Mesenchymal stem cell (in vitro differentiated cells and primary cell): ENCODE measurements at regions not wholly inside any gene's neighbourhood (a gene's known extent, or its start where the extent isn't known, plus 50 kb on each side); places are given as distances from the start of the nearest gene placed in this dataset.

Experiments used
- DNase-seq: peaks from one replicate; pipeline ENCODE4 v3.0.0-alpha.2; 2013
- H2AFZ ChIP-seq: one replicate; pipeline ENCODE4 v1.6.1; 2013; ENCODE audit warnings: low read depth, mild to moderate bottlenecking, control low read depth, inconsistent platforms, low read length, moderate library complexity
- H2AK5ac ChIP-seq: 2 replicates; pipeline ENCODE4 v1.6.1; 2013; ENCODE audit warnings: low read length, moderate library complexity, mild to moderate bottlenecking, inconsistent platforms; ENCODE audit not compliant: severe bottlenecking
- H2BK120ac ChIP-seq: one replicate; pipeline ENCODE4 v1.6.1; 2013; ENCODE audit warnings: low read depth, mild to moderate bottlenecking, inconsistent platforms, low read length, moderate library complexity
- H2BK12ac ChIP-seq, 2 experiments: one replicate each; pipeline ENCODE4 v1.6.1; 2013; ENCODE audit warnings: inconsistent platforms in 2 of 2, low read length in 2 of 2, mild to moderate bottlenecking in 2 of 2, moderate library complexity in 2 of 2, control low read depth in 1 of 2
- H2BK15ac ChIP-seq: one replicate; pipeline ENCODE4 v1.6.1; 2013; ENCODE audit warnings: mild to moderate bottlenecking, low read depth, inconsistent platforms; ENCODE audit not compliant: poor library complexity, severe bottlenecking
- H2BK5ac ChIP-seq: 2 replicates; pipeline ENCODE4 v1.6.1; 2013; ENCODE audit warnings: low read depth, mild to moderate bottlenecking, low read length, control low read depth, inconsistent platforms; ENCODE audit not compliant: poor library complexity, severe bottlenecking
- H3K14ac ChIP-seq, 2 experiments: one replicate each; pipeline ENCODE4 v1.6.1; 2013; ENCODE audit warnings: inconsistent platforms in 2 of 2, low read length in 2 of 2, control low read depth in 1 of 2, mild to moderate bottlenecking in 1 of 2, moderate library complexity in 1 of 2
- H3K18ac ChIP-seq, 2 experiments: one replicate each; pipeline ENCODE4 v1.6.1; 2013; ENCODE audit warnings: inconsistent platforms in 2 of 2, low read length in 2 of 2, control low read depth in 1 of 2, low read depth in 1 of 2, mild to moderate bottlenecking in 1 of 2
- H3K23ac ChIP-seq, 2 experiments: one replicate each; pipeline ENCODE4 v1.6.1; 2013; ENCODE audit warnings: inconsistent platforms in 2 of 2, low read length in 2 of 2, mild to moderate bottlenecking in 2 of 2, moderate library complexity in 2 of 2, control low read depth in 1 of 2
- H3K27ac ChIP-seq: 2 replicates; pipeline ENCODE4 v1.5.1; 2013; ENCODE audit warnings: mild to moderate bottlenecking, moderate library complexity, low read length, control low read depth, inconsistent platforms; ENCODE audit not compliant: poor library complexity, severe bottlenecking
- H3K27me3 ChIP-seq, 2 experiments: 2 replicates each; pipeline versions ENCODE4 v1.6.1 to v1.7.0; 2013; ENCODE audit warnings: low read length in 2 of 2, mild to moderate bottlenecking in 2 of 2, moderate library complexity in 2 of 2, control low read depth in 1 of 2, inconsistent platforms in 1 of 2; ENCODE audit not compliant: control insufficient read depth in 1 of 2, insufficient read depth in 1 of 2
- H3K36me3 ChIP-seq, 2 experiments: 2 replicates each; pipeline versions ENCODE4 v1.6.1 to v1.7.0; 2013; ENCODE audit warnings: low read length in 2 of 2, control low read depth in 1 of 2, inconsistent platforms in 1 of 2, low read depth in 1 of 2, mild to moderate bottlenecking in 1 of 2; ENCODE audit not compliant: insufficient read depth in 2 of 2, control insufficient read depth in 1 of 2
- H3K4ac ChIP-seq, 2 experiments: one replicate each; pipeline ENCODE4 v1.6.1; 2013; ENCODE audit warnings: inconsistent platforms in 2 of 2, low read length in 2 of 2, mild to moderate bottlenecking in 2 of 2, moderate library complexity in 2 of 2, control low read depth in 1 of 2, low read depth in 1 of 2
- H3K4me1 ChIP-seq: 2 replicates; pipeline ENCODE4 v1.6.1; 2013; ENCODE audit warnings: low read depth, low read length, control low read depth; ENCODE audit not compliant: control insufficient read depth, insufficient read depth
- H3K4me2 ChIP-seq: 2 replicates; pipeline ENCODE4 v1.6.1; 2013; ENCODE audit warnings: low read length, mild to moderate bottlenecking, inconsistent platforms; ENCODE audit not compliant: poor library complexity, severe bottlenecking
- H3K4me3 ChIP-seq, 2 experiments: 2 replicates each; pipeline versions ENCODE4 v1.5.1 to v1.7.0; 2013; ENCODE audit warnings: low read length in 2 of 2, mild to moderate bottlenecking in 2 of 2, control low read depth in 1 of 2, low read depth in 1 of 2; ENCODE audit not compliant: insufficient read depth in 1 of 2
- H3K79me1 ChIP-seq: replicated peaks from 2 replicates; pipeline ENCODE4 v1.6.1; 2013; ENCODE audit warnings: mild to moderate bottlenecking, control low read depth, low read length, inconsistent platforms; ENCODE audit not compliant: poor library complexity, severe bottlenecking
- H3K9ac ChIP-seq: 2 replicates; pipeline ENCODE4 v1.7.0; 2013; ENCODE audit warnings: mild to moderate bottlenecking, low read length, moderate library complexity
- H3K9me3 ChIP-seq: 2 replicates; pipeline ENCODE4 v1.7.0; 2013; ENCODE audit warnings: mild to moderate bottlenecking, low read length; ENCODE audit not compliant: control insufficient read depth
- H4K8ac ChIP-seq: one replicate; pipeline ENCODE4 v1.6.1; 2013; ENCODE audit warnings: inconsistent platforms, mild to moderate bottlenecking, low read length, moderate library complexity
- H4K91ac ChIP-seq: one replicate; pipeline ENCODE4 v1.6.1; 2013; ENCODE audit warnings: mild to moderate bottlenecking, low read length, inconsistent platforms
- WGBS: methylation state at CpG from one replicate; pipeline ENCODE4 v1.1.7; 2013; ENCODE audit warnings: mixed read lengths; 5-methylcytosine and 5-hydroxymethylcytosine counted together

- H2AK5ac ChIP-seq = no peak overlapping the region
- H4K91ac ChIP-seq = no peak overlapping the region
- no peak overlapping the region for H3K4me3 ChIP-seq
- H3K18ac ChIP-seq = no peak overlapping the region
- no peaks in the 10 kb centered on the region for H3K36me3 ChIP-seq
- H2BK15ac ChIP-seq = no peak overlapping the region
- no peak for DNase-seq
- no peak overlapping the region for H2BK120ac ChIP-seq
- H3K27me3 ChIP-seq = no peaks in the 10 kb centered on the region
- H2BK5ac ChIP-seq = no peak overlapping the region
- no peaks in the 10 kb centered on the region for H3K4me1 ChIP-seq
- no peak overlapping the region for H3K4ac ChIP-seq
- H3K14ac ChIP-seq = no peak overlapping the region
- H3K23ac ChIP-seq = no peak overlapping the region
- peaks cover 7% of the 10 kb centered on the region for H3K9me3 ChIP-seq
- H3K9ac ChIP-seq = no peak overlapping the region
- H3K27ac ChIP-seq = no peak overlapping the region
- H4K8ac ChIP-seq = no peak overlapping the region
- H2AFZ ChIP-seq = no peak overlapping the region
- WGBS = 48% methylated on average over 3 of the region's 3 CpGs
- H3K79me1 ChIP-seq = no peaks in the 10 kb centered on the region
- H2BK12ac ChIP-seq = no peak overlapping the region
- H3K4me2 ChIP-seq = no peak overlapping the region
Measured at GRCh38 chr7:153921408-153921807, 130.8 kb upstream of the DPP6 start.

- H3K9me3 ChIP-seq = peaks cover 9% of the 10 kb centered on the region
- 56% methylated on average over 1 of the region's 2 CpGs for WGBS
- H2AFZ ChIP-seq = no peak overlapping the region
- H3K23ac ChIP-seq = no peak overlapping the region
- no peaks in the 10 kb centered on the region for H3K79me1 ChIP-seq
- no peak overlapping the region for H4K8ac ChIP-seq
- no peak overlapping the region for H4K91ac ChIP-seq
- H3K27ac ChIP-seq = no peak overlapping the region
- no peaks in the 10 kb centered on the region for H3K27me3 ChIP-seq
- no peaks in the 10 kb centered on the region for H3K4me1 ChIP-seq
- no peak overlapping the region for H3K4ac ChIP-seq
- H2BK120ac ChIP-seq = no peak overlapping the region
- H3K18ac ChIP-seq = no peak overlapping the region
- no peak overlapping the region for H3K9ac ChIP-seq
- H3K4me3 ChIP-seq = no peak overlapping the region
- no peak overlapping the region for H2BK5ac ChIP-seq
- no peaks in the 10 kb centered on the region for H3K36me3 ChIP-seq
- H2AK5ac ChIP-seq = no peak overlapping the region
- no peak overlapping the region for H3K4me2 ChIP-seq
- no peak overlapping the region for H2BK12ac ChIP-seq
- no peak overlapping the region for H3K14ac ChIP-seq
- no peak for DNase-seq
- no peak overlapping the region for H2BK15ac ChIP-seq
Measured at GRCh38 chr7:153930696-153931095, 121.5 kb upstream of the DPP6 start.

GRCh38 chr7:153934048-153934447 is 118.2 kb upstream of the DPP6 start:
- Histone ChIP-seq H3K23ac (no peak overlapping the region), H2BK12ac (no peak overlapping the region), H3K36me3 (no peaks in the 10 kb centered on the region), H2AK5ac (no peak overlapping the region), H3K4ac (no peak overlapping the region), H3K9me3 (peaks cover 3% of the 10 kb centered on the region), H3K79me1 (no peaks in the 10 kb centered on the region), H3K14ac (no peak overlapping the region), H3K27ac (no peak overlapping the region), H2BK120ac (no peak overlapping the region), H2AFZ (no peak overlapping the region), H3K9ac (no peak overlapping the region), H4K91ac (no peak overlapping the region), H3K4me2 (no peak overlapping the region), H4K8ac (no peak overlapping the region), H2BK5ac (no peak overlapping the region), H3K4me1 (no peaks in the 10 kb centered on the region), H3K18ac (no peak overlapping the region), H3K4me3 (no peak overlapping the region), H2BK15ac (no peak overlapping the region), H3K27me3 (no peaks in the 10 kb centered on the region)
- DNase-seq = no peak
- WGBS = 46% methylated on average over 4 of the region's 5 CpGs

DNA sequence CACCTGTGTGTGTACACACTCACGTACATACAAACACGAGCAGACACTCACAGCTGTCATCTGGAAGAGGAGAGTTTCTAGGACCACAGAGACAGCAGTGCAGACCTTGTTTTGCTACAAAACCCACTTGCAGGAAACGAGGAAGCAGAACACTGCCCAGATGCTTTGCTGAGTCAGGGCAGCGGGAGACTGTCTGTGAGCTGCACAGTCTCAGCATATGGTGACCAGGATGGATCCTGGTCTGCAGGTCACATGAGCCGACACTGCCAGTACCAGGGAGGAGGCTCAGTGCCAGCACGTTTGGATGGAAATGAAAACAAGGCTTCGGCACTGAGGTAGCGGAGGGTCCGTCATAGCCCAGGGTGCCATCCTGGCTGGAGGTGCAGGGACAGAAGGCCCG is 117.6 kb upstream of the DPP6 start:
- no peaks in the 10 kb centered on the region for H3K4me1 ChIP-seq
- no peak overlapping the region for H3K4me3 ChIP-seq
- WGBS = 77% methylated on average over 10 of the region's 10 CpGs
- no peak for DNase-seq
- H3K36me3 ChIP-seq = no peaks in the 10 kb centered on the region
- H3K23ac ChIP-seq = no peak overlapping the region
- H3K27ac ChIP-seq = no peak overlapping the region
- no peak overlapping the region for H2BK15ac ChIP-seq
- H2BK12ac ChIP-seq = no peak overlapping the region
- H2AFZ ChIP-seq = no peak overlapping the region
- no peak overlapping the region for H2BK5ac ChIP-seq
- H3K9ac ChIP-seq = no peak overlapping the region
- H3K14ac ChIP-seq = no peak overlapping the region
- no peak overlapping the region for H3K4ac ChIP-seq
- H3K4me2 ChIP-seq = no peak overlapping the region
- H3K18ac ChIP-seq = no peak overlapping the region
- no peaks in the 10 kb centered on the region for H3K79me1 ChIP-seq
- H2BK120ac ChIP-seq = no peak overlapping the region
- H3K27me3 ChIP-seq = no peaks in the 10 kb centered on the region
- H4K91ac ChIP-seq = no peak overlapping the region
- H3K9me3 ChIP-seq = peaks cover 3% of the 10 kb centered on the region
- H4K8ac ChIP-seq = no peak overlapping the region
- no peak overlapping the region for H2AK5ac ChIP-seq
